ENCODE measurements at regions not wholly inside any gene's neighbourhood (a gene's known extent, or its start where the extent isn't known, plus 50 kb on each side); places are given as distances from the start of the nearest gene placed in this dataset.

GRCh38 chr3:5543047-5543446, 355.5 kb downstream of the EDEM1 start:
- TF ChIP-seq CTCF (IDR thresholded peaks at IDR 0.05) = no peak
- no peak for TF ChIP-seq POLR2A (IDR thresholded peaks at IDR 0.05)

All from testis (tissue), 2 donors.